Loucy (cell line): ENCODE measurements at regions not wholly inside any gene's neighbourhood (a gene's known extent, or its start where the extent isn't known, plus 50 kb on each side); places are given as distances from the start of the nearest gene placed in this dataset.

Experiments
- H2AFZ ChIP-seq: fragments of 200-600 bp; sonication (generic); 2 replicates; pipeline ENCODE4 v1.6.0; 2016; ENCODE audit warnings: antibody characterized with exemption, mild to moderate bottlenecking, low read length, moderate library complexity
- H3F3A ChIP-seq: fragments of 200-600 bp; 2 replicates; pipeline ENCODE4 v1.6.0; 2016; ENCODE audit warnings: antibody characterized with exemption, low read depth, mild to moderate bottlenecking
- H3K27me3 ChIP-seq: fragments of 200-600 bp; sonication (generic); 2 replicates; pipeline ENCODE4 v1.6.1; 2014; ENCODE audit warnings: low read length, mild to moderate bottlenecking; ENCODE audit not compliant: insufficient read depth, poor library complexity, severe bottlenecking
- H3K36me3 ChIP-seq: fragments of 200-600 bp; sonication (generic); 2 replicates; pipeline ENCODE4 v1.6.1; 2016; ENCODE audit warnings: low read length; ENCODE audit not compliant: insufficient read depth
- H3K4me1 ChIP-seq: fragments of 200-600 bp; sonication (generic); 2 replicates; pipeline ENCODE4 v1.5.1; 2014; ENCODE audit warnings: low read length, mild to moderate bottlenecking; ENCODE audit not compliant: insufficient read depth, poor library complexity, severe bottlenecking
- H3K4me2 ChIP-seq: fragments of 200-600 bp; sonication (generic); 2 replicates; pipeline ENCODE4 v1.6.0; 2014; ENCODE audit warnings: antibody characterized with exemption, low read length, low read depth, mild to moderate bottlenecking; ENCODE audit not compliant: poor library complexity, severe bottlenecking
- H3K4me3 ChIP-seq: fragments of 200-600 bp; sonication (generic); 2 replicates; pipeline ENCODE4 v1.5.1; 2014; ENCODE audit warnings: low read length, mild to moderate bottlenecking, mixed read lengths; ENCODE audit not compliant: poor library complexity, severe bottlenecking
- H3K79me2 ChIP-seq: fragments of 200-600 bp; sonication (generic); 2 replicates; pipeline ENCODE4 v1.6.1; 2014; ENCODE audit warnings: low read length; ENCODE audit not compliant: insufficient read depth
- H3K9ac ChIP-seq: fragments of 200-600 bp; sonication (generic); 2 replicates; pipeline ENCODE4 v1.6.0; 2014; ENCODE audit warnings: mild to moderate bottlenecking, low read depth, low read length, moderate library complexity; ENCODE audit not compliant: poor library complexity, severe bottlenecking
- H3K9me2 ChIP-seq: fragments of 200-600 bp; sonication (generic); replicated peaks from 2 replicates; pipeline ENCODE4 v1.6.1; 2016; ENCODE audit warnings: low read depth, low read length, mixed read lengths
- H3K9me3 ChIP-seq: fragments of 200-600 bp; sonication (generic); 2 replicates; pipeline ENCODE4 v1.6.1; 2014; ENCODE audit warnings: mild to moderate bottlenecking, antibody characterized with exemption, low read length, low read depth; ENCODE audit not compliant: insufficient read depth
- H4K20me1 ChIP-seq: fragments of 200-600 bp; sonication (generic); 2 replicates; pipeline ENCODE4 v1.6.0; 2014; ENCODE audit warnings: antibody characterized with exemption, low read length, mild to moderate bottlenecking; ENCODE audit not compliant: insufficient read depth, poor library complexity, severe bottlenecking
- EZH2phosphoT487 ChIP-seq: fragments of 200-600 bp; IDR thresholded peaks from 2 replicates; pipeline ENCODE4 v1.6.1; 2018; ENCODE audit warnings: antibody characterized with exemption, mild to moderate bottlenecking, moderate library complexity, borderline replicate concordance
- TF ChIP-seq, protein P1 (sequence below): fragments of 200-600 bp; sonication (generic); conservative IDR thresholded peaks from 2 replicates; pipeline ENCODE4 v1.5.1; 2014; ENCODE audit warnings: mild to moderate bottlenecking, antibody characterized with exemption, low read length

DNA sequence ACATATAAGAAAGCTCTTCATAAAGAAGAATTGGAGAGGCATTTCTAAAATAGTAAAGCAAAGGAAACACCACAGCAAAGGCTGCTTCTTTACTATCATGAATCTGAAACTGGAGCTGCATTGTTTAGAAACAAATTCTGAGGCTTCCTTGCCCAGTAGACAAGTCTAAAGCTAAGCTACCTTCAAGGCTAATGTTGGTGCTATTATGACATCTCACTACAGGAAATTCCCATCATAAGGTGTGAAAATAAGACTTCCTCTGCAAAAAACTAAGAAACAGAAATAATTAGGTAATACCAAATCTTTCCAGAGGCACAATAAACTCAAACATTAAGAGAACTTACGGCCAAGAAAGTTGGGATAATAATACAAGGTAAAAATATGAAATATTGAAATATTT, 89.9 kb upstream of the P3H2 start:
- no peak overlapping the region for H2AFZ ChIP-seq
- no peaks in the 10 kb centered on the region for H3K9me2 ChIP-seq
- no peaks in the 10 kb centered on the region for H3K27me3 ChIP-seq
- H3K4me2 ChIP-seq = no peak overlapping the region
- no peaks in the 10 kb centered on the region for H3K36me3 ChIP-seq
- TF ChIP-seq EZH2phosphoT487 = no peak
- TF ChIP-seq, protein P1, sequence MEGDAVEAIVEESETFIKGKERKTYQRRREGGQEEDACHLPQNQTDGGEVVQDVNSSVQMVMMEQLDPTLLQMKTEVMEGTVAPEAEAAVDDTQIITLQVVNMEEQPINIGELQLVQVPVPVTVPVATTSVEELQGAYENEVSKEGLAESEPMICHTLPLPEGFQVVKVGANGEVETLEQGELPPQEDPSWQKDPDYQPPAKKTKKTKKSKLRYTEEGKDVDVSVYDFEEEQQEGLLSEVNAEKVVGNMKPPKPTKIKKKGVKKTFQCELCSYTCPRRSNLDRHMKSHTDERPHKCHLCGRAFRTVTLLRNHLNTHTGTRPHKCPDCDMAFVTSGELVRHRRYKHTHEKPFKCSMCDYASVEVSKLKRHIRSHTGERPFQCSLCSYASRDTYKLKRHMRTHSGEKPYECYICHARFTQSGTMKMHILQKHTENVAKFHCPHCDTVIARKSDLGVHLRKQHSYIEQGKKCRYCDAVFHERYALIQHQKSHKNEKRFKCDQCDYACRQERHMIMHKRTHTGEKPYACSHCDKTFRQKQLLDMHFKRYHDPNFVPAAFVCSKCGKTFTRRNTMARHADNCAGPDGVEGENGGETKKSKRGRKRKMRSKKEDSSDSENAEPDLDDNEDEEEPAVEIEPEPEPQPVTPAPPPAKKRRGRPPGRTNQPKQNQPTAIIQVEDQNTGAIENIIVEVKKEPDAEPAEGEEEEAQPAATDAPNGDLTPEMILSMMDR = no peak
- H3K4me1 ChIP-seq = no peaks in the 10 kb centered on the region
- no peak overlapping the region for H3K4me3 ChIP-seq
- H3K9ac ChIP-seq = no peak overlapping the region
- H3F3A ChIP-seq = no peaks in the 10 kb centered on the region
- peaks cover 3% of the 10 kb centered on the region; the same call in 1 of the 2 replicates for H3K9me3 ChIP-seq
- no peaks in the 10 kb centered on the region for H3K79me2 ChIP-seq
- H4K20me1 ChIP-seq = no peaks in the 10 kb centered on the region

DNA sequence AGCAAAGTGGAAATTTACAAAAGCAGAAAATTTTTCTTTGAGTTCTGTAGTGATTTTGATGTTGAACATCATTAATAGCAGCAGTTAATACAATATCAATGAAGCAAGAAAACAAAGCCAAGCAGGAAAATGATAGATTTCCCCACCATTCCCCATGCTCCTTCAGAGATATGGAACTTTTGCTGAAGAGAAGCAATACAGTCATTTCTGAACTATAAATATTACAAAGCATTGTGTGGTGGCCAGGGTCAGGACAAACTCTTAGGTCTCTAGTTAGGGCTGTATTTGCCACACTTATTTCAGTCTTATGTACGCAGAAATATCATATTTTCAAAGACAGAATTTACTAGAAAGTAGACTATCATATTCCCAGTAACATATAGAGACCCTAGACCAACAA, 88.8 kb upstream of the P3H2 start:
- no peak overlapping the region for H3K4me3 ChIP-seq
- no peak overlapping the region for H3K4me2 ChIP-seq
- no peaks in the 10 kb centered on the region for H3K4me1 ChIP-seq
- H3K79me2 ChIP-seq = no peaks in the 10 kb centered on the region
- no peaks in the 10 kb centered on the region for H3K27me3 ChIP-seq
- H3K9ac ChIP-seq = no peak overlapping the region
- no peaks in the 10 kb centered on the region for H4K20me1 ChIP-seq
- no peaks in the 10 kb centered on the region for H3F3A ChIP-seq
- H3K36me3 ChIP-seq = no peaks in the 10 kb centered on the region
- H2AFZ ChIP-seq = no peak overlapping the region
- TF ChIP-seq, protein P1 = no peak
- TF ChIP-seq EZH2phosphoT487 = no peak
- H3K9me2 ChIP-seq = no peaks in the 10 kb centered on the region
- H3K9me3 ChIP-seq = peaks cover 3% of the 10 kb centered on the region; the same call in 1 of the 2 replicates

DNA sequence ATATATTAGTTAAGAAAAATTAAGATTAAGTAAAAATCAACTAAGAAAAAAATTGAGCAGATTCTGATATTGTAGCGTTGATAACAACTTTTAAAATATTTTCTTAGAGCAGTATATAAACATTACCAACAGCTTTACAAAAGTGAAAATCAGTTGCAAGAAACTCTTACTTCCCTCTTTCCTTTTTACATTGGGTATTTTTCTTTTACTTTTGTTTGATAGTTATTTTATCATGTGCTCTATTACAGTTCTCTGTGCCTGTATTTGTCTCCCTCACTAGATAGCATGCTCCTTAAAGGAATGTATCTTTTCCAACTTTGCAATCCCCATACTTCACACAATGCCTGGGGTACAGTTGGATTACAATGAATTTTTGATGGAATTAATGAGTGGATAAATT, 87.5 kb upstream of the P3H2 start:
- TF ChIP-seq, protein P1 = no peak
- no peak overlapping the region for H3K4me3 ChIP-seq
- no peaks in the 10 kb centered on the region for H3K36me3 ChIP-seq
- peaks cover 3% of the 10 kb centered on the region; the same call in 1 of the 2 replicates for H3K9me3 ChIP-seq
- no peaks in the 10 kb centered on the region for H3F3A ChIP-seq
- H2AFZ ChIP-seq = no peak overlapping the region
- no peak overlapping the region for H3K9ac ChIP-seq
- no peak overlapping the region for H3K4me2 ChIP-seq
- H3K4me1 ChIP-seq = no peaks in the 10 kb centered on the region
- H4K20me1 ChIP-seq = no peaks in the 10 kb centered on the region
- no peaks in the 10 kb centered on the region for H3K79me2 ChIP-seq
- no peaks in the 10 kb centered on the region for H3K9me2 ChIP-seq
- no peaks in the 10 kb centered on the region for H3K27me3 ChIP-seq
